ENCODE measurements at regions not wholly inside any gene's neighbourhood (a gene's known extent, or its start where the extent isn't known, plus 50 kb on each side); places are given as distances from the start of the nearest gene placed in this dataset.

DNA sequence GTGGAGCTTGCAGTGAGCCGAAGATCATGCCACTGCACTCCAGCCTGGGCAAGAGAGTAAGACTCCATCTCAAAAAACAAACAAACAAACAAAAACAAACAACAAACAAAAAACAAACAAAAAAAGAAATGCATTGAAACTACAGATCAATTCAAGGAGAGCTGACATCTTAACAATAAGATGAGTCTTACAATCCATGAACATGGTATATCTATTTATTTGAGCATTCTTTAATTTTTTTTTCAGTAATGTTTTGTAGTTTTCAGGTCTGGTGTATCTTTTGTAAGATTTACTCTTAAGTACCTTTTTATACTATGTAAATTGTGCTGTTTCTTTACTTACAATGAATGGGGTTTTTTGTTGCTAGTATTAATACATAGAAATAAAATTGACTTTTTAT is 140.1 kb upstream of the DAPK1 start:
- TF ChIP-seq, protein P1, sequence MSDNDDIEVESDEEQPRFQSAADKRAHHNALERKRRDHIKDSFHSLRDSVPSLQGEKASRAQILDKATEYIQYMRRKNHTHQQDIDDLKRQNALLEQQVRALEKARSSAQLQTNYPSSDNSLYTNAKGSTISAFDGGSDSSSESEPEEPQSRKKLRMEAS (IDR thresholded peaks at IDR 0.05; ENCODE audit: insufficient read depth, insufficient read length), result no peak
- TF ChIP-seq GATA2 (IDR thresholded peaks at IDR 0.05; ENCODE audit: insufficient read depth, insufficient read length, low read depth, low read length), result no peak
- no peak for TF ChIP-seq FOS (IDR thresholded peaks at IDR 0.05; ENCODE audit: borderline replicate concordance, insufficient read depth, low read length)
- H3K79me2 ChIP-seq (ENCODE audit: control insufficient read depth, insufficient read depth, low read length), result no peaks in the 10 kb centered on the region
- FAIRE-seq (no peak), DNase-seq (ENCODE audit: low read depth, low spot score) (no peak)
- no peak overlapping the region for H2AFZ ChIP-seq (ENCODE audit: low read depth, low read length)
- no peaks in the 10 kb centered on the region for H3K9me1 ChIP-seq (replicated peaks; ENCODE audit: control insufficient read depth, extremely low read depth, insufficient read depth, low read length)
- ChIA-PET CTCF (interaction anchor here (1.3 kb wide), 1 partner anchor 20 kb away, joined by 3 read pairs; no protein-coding TSS in a partner anchor), POLR2A (interaction anchor here (0.8 kb wide), 1 partner anchor 11 kb away, joined by 3 read pairs; no protein-coding TSS in a partner anchor)
- no peaks in the 10 kb centered on the region for H3K36me3 ChIP-seq (ENCODE audit: control insufficient read depth in 2 of 2, extremely low read depth in 1 of 2, insufficient read depth in 2 of 2, low read length in 2 of 2)
- no peak overlapping the region for H3K4me2 ChIP-seq (ENCODE audit: insufficient read depth, low read length)
- no TSS peak for BruUV-seq (replicated peaks)
- no peaks in the 10 kb centered on the region for H3K4me1 ChIP-seq (ENCODE audit: control insufficient read depth, extremely low read depth, insufficient read depth, low read length)
- no peaks in the 10 kb centered on the region for H3K9me3 ChIP-seq (replicated peaks; ENCODE audit: control insufficient read depth, insufficient read depth, low read length)
- no peak overlapping the region for H3K4me3 ChIP-seq (replicated peaks in 1 of 3; ENCODE audit: insufficient read depth in 1 of 3, low read depth in 1 of 3, low read length in 3 of 3)
- intact Hi-C loops (cut with micrococcal nuclease) (no loop called here), dilution Hi-C loops (cut with MboI; ENCODE audit: extremely low pct_ligation_motif_present, low sequenced_read_pairs) (no loop called here)
- H3K9ac ChIP-seq (replicated peaks; ENCODE audit: extremely low read depth, insufficient read depth, low read length), result no peak overlapping the region
- no peak overlapping the region for H3K27ac ChIP-seq (ENCODE audit: insufficient read depth, low read depth, low read length)
- H3K27me3 ChIP-seq (ENCODE audit: control insufficient read depth in 2 of 2, insufficient read depth in 2 of 2, low read length in 2 of 2), result peaks cover 2 to 3% of the 10 kb centered on the region in 2 experiments
- no peaks in the 10 kb centered on the region for H4K20me1 ChIP-seq (replicated peaks; ENCODE audit: control insufficient read depth, extremely low read depth, insufficient read depth, low read length)

DNA sequence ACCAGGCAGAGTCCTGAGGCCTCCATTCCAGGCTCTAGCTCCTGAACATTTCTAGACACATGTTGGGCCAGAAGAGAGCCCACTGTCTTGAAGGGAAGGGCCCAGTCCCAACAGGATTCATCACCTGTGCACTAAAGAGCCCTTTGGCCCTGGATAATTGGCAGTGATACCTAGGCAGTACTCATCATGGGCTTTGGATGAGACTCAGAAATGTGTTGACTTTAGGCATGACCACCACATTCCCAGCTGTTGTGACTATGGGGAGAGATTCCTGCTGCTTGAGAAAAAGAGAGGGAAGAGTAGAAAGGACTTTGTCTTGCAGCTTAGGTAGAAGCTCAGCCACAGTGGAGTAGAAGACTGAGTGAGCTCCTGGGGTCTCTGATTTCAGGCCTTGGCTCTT is 138.4 kb upstream of the DAPK1 start:
- POLR2A ChIA-PET, result no interaction called here
- Histone ChIP-seq H3K4me1 (ENCODE audit: control insufficient read depth, extremely low read depth, insufficient read depth, low read length) (no peaks in the 10 kb centered on the region), H3K36me3 (ENCODE audit: control insufficient read depth in 2 of 2, extremely low read depth in 1 of 2, insufficient read depth in 2 of 2, low read length in 2 of 2) (no peaks in the 10 kb centered on the region), H3K9ac (replicated peaks; ENCODE audit: extremely low read depth, insufficient read depth, low read length) (no peak overlapping the region), H4K20me1 (replicated peaks; ENCODE audit: control insufficient read depth, extremely low read depth, insufficient read depth, low read length) (no peaks in the 10 kb centered on the region), H3K79me2 (ENCODE audit: control insufficient read depth, insufficient read depth, low read length) (no peaks in the 10 kb centered on the region), H3K9me1 (replicated peaks; ENCODE audit: control insufficient read depth, extremely low read depth, insufficient read depth, low read length) (no peaks in the 10 kb centered on the region), H3K27ac (ENCODE audit: insufficient read depth, low read depth, low read length) (no peak overlapping the region), H3K4me3 (replicated peaks in 1 of 3; ENCODE audit: insufficient read depth in 1 of 3, low read depth in 1 of 3, low read length in 3 of 3) (no peak overlapping the region), H3K4me2 (ENCODE audit: insufficient read depth, low read length) (no peak overlapping the region), H3K27me3 (ENCODE audit: control insufficient read depth in 2 of 2, insufficient read depth in 2 of 2, low read length in 2 of 2) (peaks cover 2 to 3% of the 10 kb centered on the region in 2 experiments), H3K9me3 (replicated peaks; ENCODE audit: control insufficient read depth, insufficient read depth, low read length) (no peaks in the 10 kb centered on the region), H2AFZ (ENCODE audit: low read depth, low read length) (no peak overlapping the region)
- dilution Hi-C loops (cut with MboI; ENCODE audit: extremely low pct_ligation_motif_present, low sequenced_read_pairs), result no loop called here
- DNase-seq (ENCODE audit: low read depth, low spot score) (no peak), FAIRE-seq (no peak)
- intact Hi-C loops (cut with micrococcal nuclease), result no loop called here
- no TSS peak for BruUV-seq (replicated peaks)
- CTCF ChIA-PET, result no interaction called here
- TF ChIP-seq, protein P1 (IDR thresholded peaks at IDR 0.05; ENCODE audit: insufficient read depth, insufficient read length), result no peak
- no peak for TF ChIP-seq MYC (IDR thresholded peaks at IDR 0.05; ENCODE audit: low read depth, low read length)

All from endothelial cell of umbilical vein (primary cell).